GM06990 (cell line): ENCODE measurements at regions not wholly inside any gene's neighbourhood (a gene's known extent, or its start where the extent isn't known, plus 50 kb on each side); places are given as distances from the start of the nearest gene placed in this dataset.
"Not testable (repeated sequence)": the region's sequence is repeated elsewhere in the genome, so short reads cannot be mapped to it uniquely, and the experiment has no call there.

Experiments
- DNase-seq: peaks from one replicate; pipeline ENCODE4 v3.0.0-alpha.2; 2011; ENCODE audit not compliant: insufficient read length; ENCODE audit errors: extremely low read depth
- H3K27me3 ChIP-seq: replicated peaks from 2 replicates; pipeline ENCODE4 v1.6.0; 2011; ENCODE audit warnings: low read length; ENCODE audit not compliant: control insufficient read depth, insufficient read depth
- H3K36me3 ChIP-seq: 2 replicates; pipeline ENCODE4 v1.5.1; 2011; ENCODE audit warnings: low read length; ENCODE audit not compliant: control insufficient read depth, insufficient read depth
- H3K4me3 ChIP-seq: replicated peaks from 2 replicates; pipeline ENCODE4 v1.5.1; 2011; ENCODE audit warnings: low read depth, mild to moderate bottlenecking, control low read depth, low read length
- TF ChIP-seq, protein P1 (sequence below): IDR thresholded peaks from 2 replicates; pipeline ENCODE4 v1.5.1; 2011; ENCODE audit warnings: low read length, control low read depth, mild to moderate bottlenecking, inconsistent platforms; ENCODE audit not compliant: insufficient read depth, poor library complexity, severe bottlenecking

GRCh38 chrX:144612076-144612475 is 635.2 kb upstream of the SPANXN1 start:
- TF ChIP-seq, protein P1, sequence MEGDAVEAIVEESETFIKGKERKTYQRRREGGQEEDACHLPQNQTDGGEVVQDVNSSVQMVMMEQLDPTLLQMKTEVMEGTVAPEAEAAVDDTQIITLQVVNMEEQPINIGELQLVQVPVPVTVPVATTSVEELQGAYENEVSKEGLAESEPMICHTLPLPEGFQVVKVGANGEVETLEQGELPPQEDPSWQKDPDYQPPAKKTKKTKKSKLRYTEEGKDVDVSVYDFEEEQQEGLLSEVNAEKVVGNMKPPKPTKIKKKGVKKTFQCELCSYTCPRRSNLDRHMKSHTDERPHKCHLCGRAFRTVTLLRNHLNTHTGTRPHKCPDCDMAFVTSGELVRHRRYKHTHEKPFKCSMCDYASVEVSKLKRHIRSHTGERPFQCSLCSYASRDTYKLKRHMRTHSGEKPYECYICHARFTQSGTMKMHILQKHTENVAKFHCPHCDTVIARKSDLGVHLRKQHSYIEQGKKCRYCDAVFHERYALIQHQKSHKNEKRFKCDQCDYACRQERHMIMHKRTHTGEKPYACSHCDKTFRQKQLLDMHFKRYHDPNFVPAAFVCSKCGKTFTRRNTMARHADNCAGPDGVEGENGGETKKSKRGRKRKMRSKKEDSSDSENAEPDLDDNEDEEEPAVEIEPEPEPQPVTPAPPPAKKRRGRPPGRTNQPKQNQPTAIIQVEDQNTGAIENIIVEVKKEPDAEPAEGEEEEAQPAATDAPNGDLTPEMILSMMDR = no peak
- H3K36me3 ChIP-seq = no peaks in the 10 kb centered on the region
- DNase-seq = no peak
- no peak overlapping the region for H3K4me3 ChIP-seq
- no peaks in the 10 kb centered on the region for H3K27me3 ChIP-seq

- H3K36me3 ChIP-seq = no peaks in the 10 kb centered on the region
- H3K4me3 ChIP-seq = no peak overlapping the region
- TF ChIP-seq, protein P1 = no peak
- H3K27me3 ChIP-seq = no peaks in the 10 kb centered on the region
- no peak for DNase-seq
Measured at GRCh38 chrX:144616317-144616716, 631.0 kb upstream of the SPANXN1 start.

DNA sequence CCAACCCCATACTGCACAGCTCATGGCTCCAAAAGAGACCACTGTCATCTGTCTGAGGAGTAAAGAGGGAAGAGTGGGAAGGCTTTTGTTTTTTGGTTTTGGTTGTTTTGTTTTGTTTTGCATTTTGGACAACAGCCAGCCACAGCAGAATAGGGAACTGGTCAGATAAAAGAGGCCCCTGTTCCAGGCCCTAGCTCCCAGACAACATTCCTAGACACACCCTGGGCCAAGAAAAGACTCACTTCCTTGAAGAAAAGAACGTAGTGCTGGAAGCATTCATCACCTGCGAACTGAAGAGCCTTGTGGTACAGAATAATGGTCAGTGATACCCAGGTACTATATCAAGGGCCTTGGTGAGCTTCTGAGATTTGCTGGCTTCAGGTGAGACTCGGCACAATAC is 619.4 kb upstream of the SPANXN1 start:
- H3K27me3 ChIP-seq = no peaks in the 10 kb centered on the region
- TF ChIP-seq, protein P1 = no peak
- no peak overlapping the region for H3K4me3 ChIP-seq
- no peaks in the 10 kb centered on the region for H3K36me3 ChIP-seq
- DNase-seq = no peak

DNA sequence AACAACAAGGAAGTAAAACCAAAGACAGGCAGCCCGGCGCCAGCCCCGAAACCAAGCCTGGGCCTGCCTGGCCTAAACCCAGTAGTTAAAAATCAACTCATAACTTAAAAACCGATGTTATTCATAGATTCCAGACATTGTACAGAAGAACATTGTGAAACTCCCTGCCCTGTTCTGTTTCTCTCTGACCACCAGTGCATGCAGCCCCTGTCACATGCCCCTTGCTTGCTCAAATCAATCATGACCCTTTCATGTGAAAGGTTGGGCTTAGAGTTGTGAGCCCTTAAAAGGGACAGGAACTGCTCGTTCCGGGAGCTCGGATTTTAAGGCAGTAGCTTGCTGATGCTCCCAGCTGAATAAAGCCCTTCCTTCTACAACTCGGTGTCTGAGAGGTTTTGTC is 612.9 kb upstream of the SPANXN1 start:
- not testable (repeated sequence) for H3K4me3 ChIP-seq, H3K27me3 ChIP-seq, DNase-seq, H3K36me3 ChIP-seq

DNA sequence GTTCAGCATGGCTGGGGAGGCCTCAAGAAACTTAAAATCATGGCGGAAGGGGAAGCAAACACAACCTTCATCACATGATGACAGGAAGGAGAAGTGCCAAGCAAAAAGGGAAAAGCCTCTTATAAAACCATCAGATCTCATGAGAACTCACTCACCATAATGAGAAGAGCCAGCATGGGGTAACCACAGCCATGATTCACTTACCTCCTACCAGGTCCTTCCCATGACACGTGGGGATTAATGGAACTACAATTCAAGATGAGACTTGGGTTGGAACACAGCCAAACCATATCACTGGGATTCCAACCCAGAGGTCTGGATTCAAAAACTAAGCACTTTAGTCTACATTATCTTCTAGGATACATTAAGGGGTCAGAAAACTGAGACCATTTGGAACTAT is 609.6 kb upstream of the SPANXN1 start:
- Histone ChIP-seq H3K36me3 (no peaks in the 10 kb centered on the region), H3K4me3 (no peak overlapping the region), H3K27me3 (no peaks in the 10 kb centered on the region)
- TF ChIP-seq, protein P1 = no peak
- DNase-seq = no peak

DNA sequence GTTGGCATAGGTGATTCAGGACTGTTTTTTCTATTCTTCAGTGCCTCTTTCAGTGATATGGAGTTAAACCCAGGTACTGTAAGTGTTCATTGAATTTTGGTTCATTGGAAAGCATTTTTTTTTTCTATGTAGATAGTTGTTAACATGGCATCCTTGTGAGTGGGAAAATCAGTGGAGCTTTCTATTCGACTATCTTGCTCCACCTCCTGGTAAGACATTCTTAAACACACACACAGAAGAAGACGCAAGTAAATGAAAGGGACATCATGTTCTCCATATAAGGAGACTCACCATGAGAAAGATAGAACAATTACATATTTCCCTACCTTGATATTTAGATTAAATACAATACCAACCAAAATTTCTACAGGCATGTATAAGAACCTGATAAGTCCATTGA is 598.5 kb upstream of the SPANXN1 start:
- TF ChIP-seq, protein P1 = no peak
- no peak overlapping the region for H3K4me3 ChIP-seq
- H3K36me3 ChIP-seq = no peaks in the 10 kb centered on the region
- no peaks in the 10 kb centered on the region for H3K27me3 ChIP-seq
- DNase-seq = no peak

DNA sequence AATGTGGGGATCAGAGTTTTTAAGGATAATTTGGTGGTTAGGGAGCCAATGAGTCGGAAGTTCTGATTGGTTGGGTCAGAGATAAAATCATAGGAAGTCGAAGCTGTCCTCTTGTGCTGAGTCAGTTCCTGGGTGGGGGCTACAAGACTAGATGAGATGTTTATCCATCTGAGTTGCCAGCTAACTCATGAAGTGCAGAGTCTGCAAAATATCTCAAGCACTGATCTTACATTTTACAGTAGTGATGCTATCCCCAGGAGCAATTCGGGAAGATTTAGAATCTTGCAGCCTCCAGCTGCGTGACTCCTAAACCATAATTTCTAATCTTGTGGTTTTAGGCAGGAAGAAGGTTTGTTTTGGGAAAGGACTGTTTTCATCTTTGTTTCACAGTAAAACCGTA is 565.8 kb upstream of the SPANXN1 start:
- Histone ChIP-seq H3K27me3 (no peaks in the 10 kb centered on the region), H3K36me3 (no peaks in the 10 kb centered on the region), H3K4me3 (no peak overlapping the region)
- TF ChIP-seq, protein P1 = no peak
- no peak for DNase-seq
